GM19372 (cell line): ENCODE measurements at regions not wholly inside any gene's neighbourhood (a gene's known extent, or its start where the extent isn't known, plus 50 kb on each side); places are given as distances from the start of the nearest gene placed in this dataset.

Experiments used
- ATAC-seq: cut with Tn5 transposase; IDR thresholded peaks from one replicate; pipeline ENCODE4 v1.9.1; 2021; ENCODE audit warnings: mild to moderate bottlenecking, low read depth, moderate library complexity; ENCODE audit not compliant: unreplicated experiment

- ATAC-seq, result no peak
Measured at GRCh38 chr9:7259544-7260241, 501.9 kb downstream of the KDM4C start.

GRCh38 chr9:7258688-7259396, 501.1 kb downstream of the KDM4C start:
- no peak for ATAC-seq

GRCh38 chr9:7246917-7247522, 489.2 kb downstream of the KDM4C start:
- ATAC-seq, result no peak

- no peak for ATAC-seq
Measured at GRCh38 chr9:7245976-7246580, 488.3 kb downstream of the KDM4C start.

GRCh38 chr9:7243838-7244237, 486.1 kb downstream of the KDM4C start:
- ATAC-seq, result no peak

GRCh38 chr9:7242126-7242525, 484.4 kb downstream of the KDM4C start:
- no peak for ATAC-seq

GRCh38 chr9:7241694-7242093, 483.9 kb downstream of the KDM4C start:
- no peak for ATAC-seq

GRCh38 chr9:7240569-7241311, 483.0 kb downstream of the KDM4C start:
- ATAC-seq, result no peak

- ATAC-seq, result no peak
Measured at GRCh38 chr9:7239708-7240107, 481.9 kb downstream of the KDM4C start.

GRCh38 chr9:7238247-7238637, 480.5 kb downstream of the KDM4C start:
- no peak for ATAC-seq

GRCh38 chr9:7237473-7238246, 479.9 kb downstream of the KDM4C start:
- ATAC-seq, result no peak

- no peak for ATAC-seq
Measured at GRCh38 chr9:7236186-7236585, 478.4 kb downstream of the KDM4C start.

GRCh38 chr9:7234144-7234543, 476.4 kb downstream of the KDM4C start:
- ATAC-seq, result peak; percentile 64

GRCh38 chr9:7229571-7229970, 471.8 kb downstream of the KDM4C start:
- no peak for ATAC-seq

- ATAC-seq, result no peak
Measured at GRCh38 chr9:7228726-7229125, 471.0 kb downstream of the KDM4C start.

GRCh38 chr9:7227951-7228350, 470.2 kb downstream of the KDM4C start:
- ATAC-seq, result no peak

- ATAC-seq, result no peak
Measured at GRCh38 chr9:7226007-7226640, 468.4 kb downstream of the KDM4C start.
